ENCODE measurements at regions not wholly inside any gene's neighbourhood (a gene's known extent, or its start where the extent isn't known, plus 50 kb on each side); places are given as distances from the start of the nearest gene placed in this dataset.

GRCh38 chr7:35991511-35992232, 161.4 kb upstream of the EEPD1 start:
- Histone ChIP-seq H3K27me3 (no peaks in the 10 kb centered on the region), H3K9ac (no peak overlapping the region), H3K4me1 (no peaks in the 10 kb centered on the region), H3K9me3 (ENCODE audit: low read depth) (no peaks in the 10 kb centered on the region), H3K4me3 (no peak overlapping the region), H3K27ac (no peak overlapping the region), H3K4me2 (no peak overlapping the region), H3F3A (ENCODE audit: low read depth) (no peaks in the 10 kb centered on the region), H3K36me3 (no peaks in the 10 kb centered on the region), H2AFZ (replicated peaks) (no peak overlapping the region), H4K20me1 (ENCODE audit: low read depth) (no peaks in the 10 kb centered on the region), H3K79me2 (ENCODE audit: low read depth) (no peaks in the 10 kb centered on the region)
- peaks cover 5% of the 10 kb centered on the region for H3K4me1 Mint-ChIP-seq
- no peak for TF ChIP-seq EZH2phosphoT487 (IDR thresholded peaks at IDR 0.05)
- no peak for TF ChIP-seq EZH2 (IDR thresholded peaks at IDR 0.05)
- TF ChIP-seq CTCF (IDR thresholded peaks at IDR 0.05): no peak
- H3K27me3 Mint-ChIP-seq (ENCODE audit: insufficient read depth, low read depth): peaks cover 3% of the 10 kb centered on the region
- DNase-seq (ENCODE audit: low spot score): no peak
- H3K36me3 Mint-ChIP-seq: no peaks in the 10 kb centered on the region
- no peak overlapping the region for H3K27ac Mint-ChIP-seq
- no peak overlapping the region for H3K4me3 Mint-ChIP-seq
- H3K9me3 Mint-ChIP-seq: no peaks in the 10 kb centered on the region

- H3K9me3 Mint-ChIP-seq: no peaks in the 10 kb centered on the region
- Histone ChIP-seq H3K9me3 (ENCODE audit: low read depth) (no peaks in the 10 kb centered on the region), H3K36me3 (no peaks in the 10 kb centered on the region), H3K4me3 (no peak overlapping the region), H3K4me1 (no peaks in the 10 kb centered on the region), H2AFZ (replicated peaks) (no peak overlapping the region), H3K79me2 (ENCODE audit: low read depth) (no peaks in the 10 kb centered on the region), H3F3A (ENCODE audit: low read depth) (no peaks in the 10 kb centered on the region), H3K27me3 (no peaks in the 10 kb centered on the region), H3K9ac (no peak overlapping the region), H3K4me2 (no peak overlapping the region), H4K20me1 (ENCODE audit: low read depth) (no peaks in the 10 kb centered on the region), H3K27ac (no peak overlapping the region)
- H3K27ac Mint-ChIP-seq: no peak overlapping the region
- H3K36me3 Mint-ChIP-seq: no peaks in the 10 kb centered on the region
- DNase-seq (ENCODE audit: low spot score): no peak
- H3K27me3 Mint-ChIP-seq (ENCODE audit: insufficient read depth, low read depth): peaks cover 3% of the 10 kb centered on the region
- TF ChIP-seq EZH2phosphoT487 (IDR thresholded peaks at IDR 0.05) (no peak), EZH2 (IDR thresholded peaks at IDR 0.05) (no peak), CTCF (IDR thresholded peaks at IDR 0.05) (no peak)
- H3K4me3 Mint-ChIP-seq: no peak overlapping the region
- peaks cover 3% of the 10 kb centered on the region for H3K4me1 Mint-ChIP-seq
Observed at GRCh38 chr7:35992436-35992835, 160.6 kb upstream of the EEPD1 start.

GRCh38 chr7:35993113-35993512, 159.9 kb upstream of the EEPD1 start:
- H3K27me3 Mint-ChIP-seq (ENCODE audit: insufficient read depth, low read depth): no peaks in the 10 kb centered on the region
- TF ChIP-seq EZH2 (IDR thresholded peaks at IDR 0.05): no peak
- Histone ChIP-seq H3F3A (ENCODE audit: low read depth) (no peaks in the 10 kb centered on the region), H2AFZ (replicated peaks) (no peak overlapping the region), H3K4me2 (no peak overlapping the region), H3K27ac (no peak overlapping the region), H3K79me2 (ENCODE audit: low read depth) (no peaks in the 10 kb centered on the region), H3K9me3 (ENCODE audit: low read depth) (no peaks in the 10 kb centered on the region), H3K4me3 (no peak overlapping the region), H3K27me3 (no peaks in the 10 kb centered on the region), H3K36me3 (no peaks in the 10 kb centered on the region), H3K9ac (no peak overlapping the region), H4K20me1 (ENCODE audit: low read depth) (no peaks in the 10 kb centered on the region), H3K4me1 (no peaks in the 10 kb centered on the region)
- H3K9me3 Mint-ChIP-seq: no peaks in the 10 kb centered on the region
- H3K36me3 Mint-ChIP-seq: no peaks in the 10 kb centered on the region
- H3K4me3 Mint-ChIP-seq: no peak overlapping the region
- peaks cover 3% of the 10 kb centered on the region for H3K4me1 Mint-ChIP-seq
- H3K27ac Mint-ChIP-seq: no peak overlapping the region
- no peak for DNase-seq (ENCODE audit: low spot score)

Data from neural progenitor cell (in vitro differentiated cells).